ENCODE measurements at regions not wholly inside any gene's neighbourhood (a gene's known extent, or its start where the extent isn't known, plus 50 kb on each side); places are given as distances from the start of the nearest gene placed in this dataset.

DNA sequence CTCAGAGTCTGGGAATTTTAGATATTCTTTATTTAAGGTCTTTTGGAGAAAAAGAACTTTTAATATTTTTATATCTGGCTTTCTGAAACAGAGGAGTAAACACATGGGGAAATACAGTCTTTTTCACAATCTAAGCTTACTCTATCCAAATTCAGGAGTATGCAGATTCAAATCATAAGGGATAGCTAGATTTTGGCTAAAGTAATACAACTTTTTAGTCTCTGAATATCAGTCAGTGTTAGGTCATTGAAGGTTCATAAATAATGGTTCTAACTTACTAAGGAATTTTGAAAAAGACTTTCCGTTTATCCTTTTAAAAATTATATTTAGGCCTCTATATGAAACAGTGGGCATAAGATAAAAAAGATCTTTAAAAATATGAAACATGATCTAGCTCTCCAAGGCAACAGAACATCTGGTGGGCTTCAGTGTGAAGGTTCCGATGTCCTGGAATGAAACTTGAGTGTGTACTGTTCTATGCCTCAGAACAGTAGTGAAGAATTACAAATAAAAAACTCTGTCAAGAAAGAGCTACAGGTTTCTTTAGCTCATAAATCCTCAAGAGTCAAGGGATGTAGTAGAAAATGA is 165.2 kb upstream of the PDGFD start:
- TF ChIP-seq, protein P1, sequence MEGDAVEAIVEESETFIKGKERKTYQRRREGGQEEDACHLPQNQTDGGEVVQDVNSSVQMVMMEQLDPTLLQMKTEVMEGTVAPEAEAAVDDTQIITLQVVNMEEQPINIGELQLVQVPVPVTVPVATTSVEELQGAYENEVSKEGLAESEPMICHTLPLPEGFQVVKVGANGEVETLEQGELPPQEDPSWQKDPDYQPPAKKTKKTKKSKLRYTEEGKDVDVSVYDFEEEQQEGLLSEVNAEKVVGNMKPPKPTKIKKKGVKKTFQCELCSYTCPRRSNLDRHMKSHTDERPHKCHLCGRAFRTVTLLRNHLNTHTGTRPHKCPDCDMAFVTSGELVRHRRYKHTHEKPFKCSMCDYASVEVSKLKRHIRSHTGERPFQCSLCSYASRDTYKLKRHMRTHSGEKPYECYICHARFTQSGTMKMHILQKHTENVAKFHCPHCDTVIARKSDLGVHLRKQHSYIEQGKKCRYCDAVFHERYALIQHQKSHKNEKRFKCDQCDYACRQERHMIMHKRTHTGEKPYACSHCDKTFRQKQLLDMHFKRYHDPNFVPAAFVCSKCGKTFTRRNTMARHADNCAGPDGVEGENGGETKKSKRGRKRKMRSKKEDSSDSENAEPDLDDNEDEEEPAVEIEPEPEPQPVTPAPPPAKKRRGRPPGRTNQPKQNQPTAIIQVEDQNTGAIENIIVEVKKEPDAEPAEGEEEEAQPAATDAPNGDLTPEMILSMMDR (CRISPR knock-in tag; IDR thresholded peaks at IDR 0.05), result no peak
- TF ChIP-seq, protein P2, sequence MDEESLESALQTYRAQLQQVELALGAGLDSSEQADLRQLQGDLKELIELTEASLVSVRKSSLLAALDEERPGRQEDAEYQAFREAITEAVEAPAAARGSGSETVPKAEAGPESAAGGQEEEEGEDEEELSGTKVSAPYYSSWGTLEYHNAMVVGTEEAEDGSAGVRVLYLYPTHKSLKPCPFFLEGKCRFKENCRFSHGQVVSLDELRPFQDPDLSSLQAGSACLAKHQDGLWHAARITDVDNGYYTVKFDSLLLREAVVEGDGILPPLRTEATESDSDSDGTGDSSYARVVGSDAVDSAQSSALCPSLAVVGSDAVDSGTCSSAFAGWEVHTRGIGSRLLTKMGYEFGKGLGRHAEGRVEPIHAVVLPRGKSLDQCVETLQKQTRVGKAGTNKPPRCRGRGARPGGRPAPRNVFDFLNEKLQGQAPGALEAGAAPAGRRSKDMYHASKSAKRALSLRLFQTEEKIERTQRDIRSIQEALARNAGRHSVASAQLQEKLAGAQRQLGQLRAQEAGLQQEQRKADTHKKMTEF (CRISPR knock-in tag; IDR thresholded peaks at IDR 0.05), result no peak
- no peak for TF ChIP-seq JUND (CRISPR knock-in tag; IDR thresholded peaks at IDR 0.05)
- no peak for TF ChIP-seq THAP11 (CRISPR knock-in tag; IDR thresholded peaks at IDR 0.05)
- TF ChIP-seq FOXK1 (CRISPR knock-in tag; IDR thresholded peaks at IDR 0.05; ENCODE audit: borderline replicate concordance, low read depth), result no peak
- TF ChIP-seq KDM4B (CRISPR knock-in tag; IDR thresholded peaks at IDR 0.05), result no peak
